Endothelial cell of umbilical vein (primary cell): ENCODE measurements at regions not wholly inside any gene's neighbourhood (a gene's known extent, or its start where the extent isn't known, plus 50 kb on each side); places are given as distances from the start of the nearest gene placed in this dataset.

Source experiments
- BruUV-seq: library from RNA; stranded (reverse); fragments of 400-500 nt; replicated peaks from 2 replicates; lab custom pipeline; 2021; lab: Mats Ljungman, UMichigan
- CTCF ChIA-PET: fragments of 300-600, 350-600 bp; sonication (Branson Sonifier 250); formaldehyde crosslinking; loops from one replicate; lab custom pipeline; 2021; ENCODE audit warnings: antibody characterized with exemption, inconsistent platforms; lab: Charles Lee
- POLR2A ChIA-PET: fragments of 300-600, 350-600 bp; sonication (Branson Sonifier 250); formaldehyde crosslinking; loops from one replicate; lab custom pipeline; 2021; ENCODE audit warnings: antibody characterized with exemption, inconsistent platforms; lab: Charles Lee
- DNase-seq: peaks from one replicate; pipeline ENCODE4 v3.0.0-alpha.2; 2011; ENCODE audit warnings: low read depth, low spot score
- FAIRE-seq: peaks from 2 replicates; lab custom pipeline; 2011; peaks lifted over from hg19 to GRCh38; lab: Jason Lieb, UNC
- H2AFZ ChIP-seq: 2 replicates; pipeline ENCODE4 v1.6.0; 2012; ENCODE audit warnings: low read depth, low read length, control low read depth, inconsistent platforms
- H3K27ac ChIP-seq: 2 replicates; pipeline ENCODE4 v1.5.1; 2011; ENCODE audit warnings: low read depth, mild to moderate bottlenecking, control low read depth, low read length, moderate library complexity; ENCODE audit not compliant: insufficient read depth
- H3K27me3 ChIP-seq, 2 experiments: 2 replicates each; pipeline versions ENCODE4 v1.6.0 to v1.6.1; 2011; ENCODE audit warnings: low read length in 2 of 2, mixed read lengths in 1 of 2; ENCODE audit not compliant: control insufficient read depth in 2 of 2, insufficient read depth in 2 of 2
- H3K36me3 ChIP-seq, 2 experiments: 2 replicates in 1 of 2; 3 replicates in 1 of 2; pipeline ENCODE4 v1.5.1; 2011; ENCODE audit warnings: low read length in 2 of 2, mild to moderate bottlenecking in 1 of 2, moderate library complexity in 1 of 2; ENCODE audit not compliant: control insufficient read depth in 2 of 2, insufficient read depth in 2 of 2; ENCODE audit errors: extremely low read depth in 1 of 2
- H3K4me1 ChIP-seq: 3 replicates; pipeline ENCODE4 v1.5.1; 2011; ENCODE audit warnings: mild to moderate bottlenecking, low read length; ENCODE audit not compliant: control insufficient read depth, insufficient read depth; ENCODE audit errors: extremely low read depth
- H3K4me2 ChIP-seq: 2 replicates; pipeline ENCODE4 v1.6.1; 2011; ENCODE audit warnings: low read length, control low read depth, mixed read lengths; ENCODE audit not compliant: insufficient read depth
- H3K4me3 ChIP-seq, 3 experiments: fragments of 200-600 bp in 1 of 3; sonication (generic), shearing (Covaris generic) in 1 of 3; replicated peaks in 1 of 3; 2 replicates each; pipeline ENCODE4 v1.5.1; 2011 to 2016; ENCODE audit warnings: control low read depth in 3 of 3, low read length in 3 of 3, mild to moderate bottlenecking in 2 of 3, inconsistent platforms in 1 of 3, low read depth in 1 of 3, moderate library complexity in 1 of 3; ENCODE audit not compliant: insufficient read depth in 1 of 3
- H3K79me2 ChIP-seq: 2 replicates; pipeline ENCODE4 v1.6.0; 2012; ENCODE audit warnings: low read length, inconsistent platforms; ENCODE audit not compliant: control insufficient read depth, insufficient read depth
- H3K9ac ChIP-seq: replicated peaks from 2 replicates; pipeline ENCODE3; 2011; ENCODE audit warnings: low read length, control low read depth; ENCODE audit not compliant: insufficient read depth; ENCODE audit errors: extremely low read depth
- H3K9me1 ChIP-seq: replicated peaks from 3 replicates; pipeline ENCODE4 v1.6.0; 2011; ENCODE audit warnings: mild to moderate bottlenecking, low read length; ENCODE audit not compliant: control insufficient read depth, insufficient read depth; ENCODE audit errors: extremely low read depth
- H3K9me3 ChIP-seq: replicated peaks from 2 replicates; pipeline ENCODE4 v1.5.1; 2012; ENCODE audit warnings: low read length, inconsistent platforms; ENCODE audit not compliant: control insufficient read depth, insufficient read depth
- H4K20me1 ChIP-seq: replicated peaks from 2 replicates; pipeline ENCODE3; 2011; ENCODE audit warnings: mild to moderate bottlenecking, low read length; ENCODE audit not compliant: control insufficient read depth, insufficient read depth; ENCODE audit errors: extremely low read depth
- EZH2 ChIP-seq: IDR thresholded peaks from 2 replicates; pipeline ENCODE4 v1.6.1; 2012; ENCODE audit warnings: borderline replicate concordance, low read depth, mild to moderate bottlenecking, moderate library complexity, low read length, inconsistent platforms; ENCODE audit not compliant: severe bottlenecking
- FOS ChIP-seq: IDR thresholded peaks from 2 replicates; pipeline ENCODE4 v1.6.1; 2011; ENCODE audit warnings: mild to moderate bottlenecking, low read length, moderate library complexity, borderline replicate concordance; ENCODE audit not compliant: insufficient read depth
- GATA2 ChIP-seq: IDR thresholded peaks from 2 replicates; pipeline ENCODE4 v1.7.0; 2011; ENCODE audit warnings: low read depth, mild to moderate bottlenecking, moderate library complexity, mixed read lengths, low read length; ENCODE audit not compliant: insufficient read length, insufficient read depth
- JUN ChIP-seq: IDR thresholded peaks from 2 replicates; pipeline ENCODE4 v1.6.1; 2011; ENCODE audit warnings: borderline replicate concordance, low read depth; ENCODE audit not compliant: insufficient read length, insufficient read depth
- MYC ChIP-seq: IDR thresholded peaks from one replicate; pipeline ENCODE4 v1.6.1; 2011; ENCODE audit warnings: mild to moderate bottlenecking, low read depth, low read length
- POLR2A ChIP-seq: IDR thresholded peaks from 2 replicates; pipeline ENCODE4 v1.6.1; 2012; ENCODE audit warnings: low read depth, mild to moderate bottlenecking, control low read depth, low read length
- POLR2AphosphoS5 ChIP-seq: IDR thresholded peaks from 2 replicates; pipeline ENCODE4 v1.6.1; 2012; ENCODE audit warnings: low read depth, mild to moderate bottlenecking, control low read depth, low read length, moderate library complexity; ENCODE audit not compliant: insufficient read depth
- dilution Hi-C: fragments of 300-500 bp; cut with MboI; formaldehyde crosslinking; loops from one replicate; pipeline ENCODE4 v1.15.0; 2019; ENCODE audit warnings: low sequenced_read_pairs; ENCODE audit not compliant: extremely low pct_ligation_motif_present
- intact Hi-C: fragments of 100-400 bp; cut with micrococcal nuclease; formaldehyde crosslinking; loops from one replicate; pipeline ENCODE4 v1.10.0; 2022
- TF ChIP-seq, protein P1 (sequence below), 2 donors: IDR thresholded peaks; 1 replicate in 1 of 2; 2 replicates in 1 of 2; pipeline ENCODE4 v1.5.1; 2011; ENCODE audit warnings: low read length in 2 of 2, mild to moderate bottlenecking in 2 of 2, moderate library complexity in 2 of 2, control low read depth in 1 of 2, inconsistent platforms in 1 of 2, low read depth in 1 of 2; ENCODE audit not compliant: insufficient read depth in 1 of 2; ENCODE audit errors: extremely low read depth in 1 of 2
- TF ChIP-seq, protein P2 (sequence below): IDR thresholded peaks from 2 replicates; pipeline ENCODE4 v1.6.1; 2011; ENCODE audit not compliant: insufficient read depth, insufficient read length

DNA sequence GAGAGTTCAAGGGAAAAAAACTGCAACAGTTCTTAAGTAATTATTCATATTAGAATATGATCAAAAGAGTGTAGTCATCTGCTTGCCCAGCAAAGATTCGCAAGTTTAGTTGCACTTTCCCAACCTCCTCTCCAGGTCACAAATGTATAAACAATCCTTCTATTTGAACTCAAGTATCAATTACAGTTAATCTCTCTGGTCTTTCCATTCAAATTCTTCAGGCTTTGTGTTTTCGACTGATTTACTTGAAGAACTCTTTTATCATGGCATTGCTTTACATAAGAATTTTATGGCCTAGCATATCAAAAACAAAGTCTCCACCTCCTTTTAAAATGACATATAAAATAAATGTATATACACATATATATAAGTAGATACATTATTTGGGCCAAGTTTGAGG, 1009.6 kb upstream of the DIAPH2 start:
- Histone ChIP-seq H3K9ac (no peak overlapping the region), H3K4me1 (no peaks in the 10 kb centered on the region), H3K9me1 (no peaks in the 10 kb centered on the region), H3K4me3 (no peak overlapping the region), H3K9me3 (no peaks in the 10 kb centered on the region), H3K4me2 (no peak overlapping the region), H3K27me3 (no peaks in the 10 kb centered on the region), H3K36me3 (no peaks in the 10 kb centered on the region), H3K79me2 (no peaks in the 10 kb centered on the region), H2AFZ (no peak overlapping the region), H3K27ac (no peak overlapping the region), H4K20me1 (no peaks in the 10 kb centered on the region)
- no peak for FAIRE-seq
- TF ChIP-seq FOS (no peak), EZH2 (no peak), GATA2 (no peak), POLR2A (no peak), JUN (no peak), MYC (no peak), POLR2AphosphoS5 (no peak)
- TF ChIP-seq, protein P1, sequence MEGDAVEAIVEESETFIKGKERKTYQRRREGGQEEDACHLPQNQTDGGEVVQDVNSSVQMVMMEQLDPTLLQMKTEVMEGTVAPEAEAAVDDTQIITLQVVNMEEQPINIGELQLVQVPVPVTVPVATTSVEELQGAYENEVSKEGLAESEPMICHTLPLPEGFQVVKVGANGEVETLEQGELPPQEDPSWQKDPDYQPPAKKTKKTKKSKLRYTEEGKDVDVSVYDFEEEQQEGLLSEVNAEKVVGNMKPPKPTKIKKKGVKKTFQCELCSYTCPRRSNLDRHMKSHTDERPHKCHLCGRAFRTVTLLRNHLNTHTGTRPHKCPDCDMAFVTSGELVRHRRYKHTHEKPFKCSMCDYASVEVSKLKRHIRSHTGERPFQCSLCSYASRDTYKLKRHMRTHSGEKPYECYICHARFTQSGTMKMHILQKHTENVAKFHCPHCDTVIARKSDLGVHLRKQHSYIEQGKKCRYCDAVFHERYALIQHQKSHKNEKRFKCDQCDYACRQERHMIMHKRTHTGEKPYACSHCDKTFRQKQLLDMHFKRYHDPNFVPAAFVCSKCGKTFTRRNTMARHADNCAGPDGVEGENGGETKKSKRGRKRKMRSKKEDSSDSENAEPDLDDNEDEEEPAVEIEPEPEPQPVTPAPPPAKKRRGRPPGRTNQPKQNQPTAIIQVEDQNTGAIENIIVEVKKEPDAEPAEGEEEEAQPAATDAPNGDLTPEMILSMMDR (IDR thresholded peaks at IDR 0.05; ENCODE audit: extremely low read depth in 1 of 2, insufficient read depth in 1 of 2, low read depth in 1 of 2, low read length in 2 of 2) = no peak
- TF ChIP-seq, protein P2, sequence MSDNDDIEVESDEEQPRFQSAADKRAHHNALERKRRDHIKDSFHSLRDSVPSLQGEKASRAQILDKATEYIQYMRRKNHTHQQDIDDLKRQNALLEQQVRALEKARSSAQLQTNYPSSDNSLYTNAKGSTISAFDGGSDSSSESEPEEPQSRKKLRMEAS = no peak
- dilution Hi-C loops (no loop called here), intact Hi-C loops (no loop called here)
- POLR2A ChIA-PET = no interaction called here
- DNase-seq = no peak
- BruUV-seq = no TSS peak
- CTCF ChIA-PET = no interaction called here
